HCT116 (cell line): ENCODE measurements at regions not wholly inside any gene's neighbourhood (a gene's known extent, or its start where the extent isn't known, plus 50 kb on each side); places are given as distances from the start of the nearest gene placed in this dataset.

Experiments
- CEBPB ChIP-seq: IDR thresholded peaks from 2 replicates; pipeline ENCODE4 v1.6.1; 2012; ENCODE audit warnings: low read depth
- CTCF ChIP-seq, 3 experiments: fragments of 200-600 bp in 1 of 3; sonication (generic) in 1 of 3; IDR thresholded peaks in 2 of 3; conservative IDR thresholded peaks in 1 of 3; 2 replicates each; pipeline ENCODE4 v1.5.1; 2012 to 2017; ENCODE audit warnings: low read depth in 2 of 3, low read length in 2 of 3, antibody characterized with exemption in 1 of 3, borderline replicate concordance in 1 of 3, control low read depth in 1 of 3, mild to moderate bottlenecking in 1 of 3, mixed read lengths in 1 of 3, mixed run types in 1 of 3, moderate library complexity in 1 of 3; ENCODE audit not compliant: insufficient read depth in 1 of 3
- RAD21 ChIP-seq: IDR thresholded peaks from 2 replicates; pipeline ENCODE4 v1.6.1; 2012; ENCODE audit warnings: low read depth, mild to moderate bottlenecking

- TF ChIP-seq CEBPB = no peak
- no peak for TF ChIP-seq CTCF (IDR thresholded peaks at IDR 0.05 in 2 of 3, conservative IDR thresholded peaks at IDR 0.05 in 1 of 3; ENCODE audit: borderline replicate concordance in 1 of 3, insufficient read depth in 1 of 3, low read depth in 2 of 3, low read length in 2 of 3)
- no peak for TF ChIP-seq RAD21
These were observed 259.7 kb downstream of the MN1 start for GRCh38 chr22:27541836-27542235.
